ENCODE measurements at regions not wholly inside any gene's neighbourhood (a gene's known extent, or its start where the extent isn't known, plus 50 kb on each side); places are given as distances from the start of the nearest gene placed in this dataset.

DNA sequence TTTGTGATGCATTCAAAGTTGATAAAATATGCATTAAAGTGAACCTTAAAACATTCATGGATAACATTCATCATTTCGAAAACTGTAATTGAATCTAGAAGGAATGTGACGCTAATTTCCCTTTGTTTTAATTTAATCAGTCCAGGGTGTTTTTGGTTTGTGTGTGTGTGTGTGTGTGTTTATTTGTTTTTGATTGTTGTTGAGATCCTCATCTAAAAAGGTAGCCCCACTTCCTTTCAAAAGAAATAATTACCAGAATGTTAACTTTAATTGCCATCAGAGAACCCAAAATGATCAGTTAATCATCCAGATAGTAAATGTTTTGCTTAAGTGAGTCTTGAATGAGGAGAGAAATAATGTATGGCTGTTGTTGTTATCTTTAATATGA is 74.5 kb upstream of the PTPRZ1 start:
- no peaks in the 10 kb centered on the region for H3K27me3 ChIP-seq
- no peak overlapping the region for H3K4me3 ChIP-seq
- no peaks in the 10 kb centered on the region for H3K4me1 ChIP-seq
- H3K36me3 ChIP-seq, result no peaks in the 10 kb centered on the region
- TF ChIP-seq POLR2A (IDR thresholded peaks at IDR 0.05), result no peak
- TF ChIP-seq, protein P1, sequence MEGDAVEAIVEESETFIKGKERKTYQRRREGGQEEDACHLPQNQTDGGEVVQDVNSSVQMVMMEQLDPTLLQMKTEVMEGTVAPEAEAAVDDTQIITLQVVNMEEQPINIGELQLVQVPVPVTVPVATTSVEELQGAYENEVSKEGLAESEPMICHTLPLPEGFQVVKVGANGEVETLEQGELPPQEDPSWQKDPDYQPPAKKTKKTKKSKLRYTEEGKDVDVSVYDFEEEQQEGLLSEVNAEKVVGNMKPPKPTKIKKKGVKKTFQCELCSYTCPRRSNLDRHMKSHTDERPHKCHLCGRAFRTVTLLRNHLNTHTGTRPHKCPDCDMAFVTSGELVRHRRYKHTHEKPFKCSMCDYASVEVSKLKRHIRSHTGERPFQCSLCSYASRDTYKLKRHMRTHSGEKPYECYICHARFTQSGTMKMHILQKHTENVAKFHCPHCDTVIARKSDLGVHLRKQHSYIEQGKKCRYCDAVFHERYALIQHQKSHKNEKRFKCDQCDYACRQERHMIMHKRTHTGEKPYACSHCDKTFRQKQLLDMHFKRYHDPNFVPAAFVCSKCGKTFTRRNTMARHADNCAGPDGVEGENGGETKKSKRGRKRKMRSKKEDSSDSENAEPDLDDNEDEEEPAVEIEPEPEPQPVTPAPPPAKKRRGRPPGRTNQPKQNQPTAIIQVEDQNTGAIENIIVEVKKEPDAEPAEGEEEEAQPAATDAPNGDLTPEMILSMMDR (IDR thresholded peaks at IDR 0.05), result no peak
- H3K27ac ChIP-seq, result no peak overlapping the region
- H3K9me3 ChIP-seq, result no peaks in the 10 kb centered on the region
- no peak for DNase-seq

DNA sequence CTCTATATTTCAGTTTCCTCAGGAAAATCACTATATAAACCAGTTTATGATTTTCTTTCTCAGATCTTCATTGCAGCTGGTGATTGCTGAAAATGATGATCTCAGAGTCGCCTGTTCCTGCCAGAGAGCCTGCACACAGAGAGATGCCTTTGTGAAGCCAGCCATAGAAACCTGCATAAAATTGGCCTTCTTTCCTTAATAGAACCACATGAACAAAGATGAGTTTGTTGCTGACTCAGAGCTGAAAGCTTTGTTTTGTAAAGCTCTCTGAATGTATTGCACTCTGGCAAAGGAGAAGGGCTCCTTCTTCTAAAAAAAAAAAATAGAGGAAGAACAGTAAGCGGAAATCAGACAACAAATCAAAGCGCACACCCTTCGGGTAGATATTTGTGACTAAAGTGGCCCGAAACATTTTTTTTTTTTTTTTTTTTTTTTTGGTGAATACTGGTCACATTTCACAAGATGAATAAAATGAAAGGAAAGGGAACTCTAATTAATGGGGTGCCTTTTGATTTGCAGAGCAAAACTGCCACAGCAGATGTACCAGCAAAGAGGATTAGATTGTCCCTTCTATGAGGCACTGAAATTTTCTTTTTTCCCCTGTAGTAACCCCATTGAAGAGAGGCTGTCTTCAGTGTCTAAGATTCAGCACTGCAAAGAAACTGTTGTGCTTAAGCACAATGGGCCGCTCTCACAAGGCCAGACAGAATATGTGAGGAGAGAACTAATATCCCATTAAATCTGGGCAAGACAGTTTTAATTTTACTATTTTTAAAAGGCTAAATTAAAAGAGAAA is 75.1 kb upstream of the PTPRZ1 start:
- no peak for TF ChIP-seq POLR2A (IDR thresholded peaks at IDR 0.05)
- TF ChIP-seq, protein P1 (IDR thresholded peaks at IDR 0.05), result no peak
- Histone ChIP-seq H3K4me3 (no peak overlapping the region), H3K27me3 (no peaks in the 10 kb centered on the region), H3K27ac (no peak overlapping the region), H3K36me3 (no peaks in the 10 kb centered on the region), H3K4me1 (no peaks in the 10 kb centered on the region), H3K9me3 (no peaks in the 10 kb centered on the region)
- DNase-seq, result no peak

DNA sequence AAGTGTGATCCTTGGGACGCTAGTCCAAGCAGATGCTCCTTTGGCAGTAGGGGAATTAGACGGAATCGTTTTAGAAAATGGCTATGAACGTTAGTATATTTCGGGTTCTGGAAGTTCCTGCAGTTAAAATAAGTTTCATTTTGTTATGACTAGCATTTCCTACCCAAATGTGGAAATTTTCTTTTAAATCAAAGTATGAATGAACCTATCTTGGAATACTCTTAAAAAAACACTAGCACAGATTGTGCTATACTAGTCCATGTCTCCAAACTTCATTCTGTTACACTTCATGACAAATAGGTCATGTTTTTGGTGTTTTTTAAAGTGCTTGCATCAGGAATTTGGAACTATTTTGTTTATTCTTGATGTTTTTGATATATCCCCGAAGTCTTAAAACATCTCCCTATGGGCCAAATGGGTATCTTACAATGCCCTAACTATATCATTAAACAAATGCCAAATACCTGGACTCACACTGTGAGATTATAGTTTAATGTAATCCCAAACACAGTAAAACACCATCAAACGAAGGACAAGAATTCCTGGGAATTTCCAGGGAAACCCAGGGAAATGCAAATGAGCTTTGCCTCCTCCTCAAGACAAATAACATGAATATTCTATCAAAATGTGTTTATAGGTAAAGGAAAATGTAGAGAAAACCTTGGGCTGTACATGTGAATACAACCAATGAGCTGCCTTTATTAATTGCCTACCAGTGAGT is 75.9 kb upstream of the PTPRZ1 start:
- H3K9me3 ChIP-seq, result no peaks in the 10 kb centered on the region
- H3K27ac ChIP-seq, result no peak overlapping the region
- TF ChIP-seq, protein P1 (IDR thresholded peaks at IDR 0.05), result no peak
- no peak for TF ChIP-seq POLR2A (IDR thresholded peaks at IDR 0.05)
- no peaks in the 10 kb centered on the region for H3K36me3 ChIP-seq
- no peak overlapping the region for H3K4me3 ChIP-seq
- no peaks in the 10 kb centered on the region for H3K4me1 ChIP-seq
- no peaks in the 10 kb centered on the region for H3K27me3 ChIP-seq
- DNase-seq, result no peak

DNA sequence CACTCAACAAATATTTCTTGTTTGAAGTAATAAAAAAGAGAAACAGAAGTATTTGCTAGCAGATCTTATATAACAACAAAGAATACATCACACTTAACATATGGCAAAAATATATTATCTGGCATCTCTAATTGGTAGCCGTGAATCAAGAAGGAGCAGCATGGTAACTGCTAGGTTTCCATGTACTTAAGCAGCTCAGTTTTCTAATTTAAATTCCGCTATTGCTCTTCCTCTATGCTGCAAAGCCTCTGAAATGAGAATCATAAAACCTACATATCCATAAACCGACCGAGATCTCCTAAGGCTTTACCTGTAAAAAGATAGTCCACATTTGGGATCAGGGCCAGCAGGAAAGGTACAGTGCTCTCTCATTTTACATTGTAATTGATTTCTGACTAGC is 76.6 kb upstream of the PTPRZ1 start:
- Histone ChIP-seq H3K36me3 (no peaks in the 10 kb centered on the region), H3K4me3 (no peak overlapping the region), H3K9me3 (no peaks in the 10 kb centered on the region), H3K27me3 (no peaks in the 10 kb centered on the region), H3K27ac (no peak overlapping the region), H3K4me1 (no peaks in the 10 kb centered on the region)
- no peak for TF ChIP-seq POLR2A (IDR thresholded peaks at IDR 0.05)
- TF ChIP-seq, protein P1 (IDR thresholded peaks at IDR 0.05), result no peak
- no peak for DNase-seq

DNA sequence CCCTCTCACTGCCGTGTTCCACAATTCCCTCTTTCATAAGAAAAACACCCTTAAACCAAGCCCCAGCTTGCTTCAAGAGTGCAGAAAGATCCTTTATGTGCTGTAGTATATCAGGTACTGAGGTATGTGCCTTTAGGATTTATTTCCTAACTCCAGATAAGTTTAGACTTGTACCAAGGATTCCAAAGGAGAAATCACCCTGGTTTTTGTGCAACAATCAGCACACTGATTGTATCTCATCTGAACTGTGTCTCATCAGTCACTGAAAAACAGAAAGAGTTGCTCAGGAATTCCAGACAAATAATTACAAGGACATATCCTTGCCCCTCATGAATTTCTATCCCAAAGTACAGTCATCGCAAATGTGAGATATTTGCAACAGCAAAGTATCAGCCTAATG is 77.2 kb upstream of the PTPRZ1 start:
- no peak for TF ChIP-seq POLR2A (IDR thresholded peaks at IDR 0.05)
- TF ChIP-seq, protein P1 (IDR thresholded peaks at IDR 0.05), result no peak
- H3K27ac ChIP-seq, result no peak overlapping the region
- no peak for DNase-seq
- H3K27me3 ChIP-seq, result no peaks in the 10 kb centered on the region
- H3K4me1 ChIP-seq, result no peaks in the 10 kb centered on the region
- H3K9me3 ChIP-seq, result no peaks in the 10 kb centered on the region
- no peak overlapping the region for H3K4me3 ChIP-seq
- H3K36me3 ChIP-seq, result no peaks in the 10 kb centered on the region

Measured in Peyer's patch (tissue), 4 donors.